Activated B cell treated with CpG ODN at 0.5 μM for 24 hours (primary cell): ENCODE measurements at regions not wholly inside any gene's neighbourhood (a gene's known extent, or its start where the extent isn't known, plus 50 kb on each side); places are given as distances from the start of the nearest gene placed in this dataset.

ENCODE experiments used
- ATAC-seq: fragments of 200-7000 bp; cut with Tn5 transposase; one replicate; pipeline ENCODE4 v1.10.0; 2021; ENCODE audit warnings: low read depth, mild to moderate bottlenecking, moderate library complexity
- CTCF ChIA-PET: fragments of 350-600 bp; sonication (Branson Sonifier 250); formaldehyde crosslinking; loops from one replicate; lab custom pipeline; 2021; ENCODE audit warnings: antibody characterized with exemption; lab: Charles Lee
- POLR2A ChIA-PET: fragments of 350-600 bp; sonication (Branson Sonifier 250); formaldehyde crosslinking; loops from one replicate; lab custom pipeline; 2021; ENCODE audit warnings: antibody characterized with exemption; lab: Charles Lee
- DNase-seq: peaks from one replicate; pipeline ENCODE4 v3.0.0; 2022
- H3K27ac Mint-ChIP-seq: one replicate; pipeline ENCODE4 v1.8.0; 2020; ENCODE audit warnings: mixed read lengths
- H3K27me3 Mint-ChIP-seq: one replicate; pipeline ENCODE4 v1.8.0; 2021; ENCODE audit warnings: mixed read lengths
- H3K36me3 Mint-ChIP-seq: one replicate; pipeline ENCODE4 v1.8.0; 2021; ENCODE audit warnings: low read depth, mixed read lengths
- H3K4me1 Mint-ChIP-seq: one replicate; pipeline ENCODE4 v1.8.0; 2021; ENCODE audit warnings: mixed read lengths
- H3K4me3 Mint-ChIP-seq: one replicate; pipeline ENCODE4 v1.8.0; 2020; ENCODE audit warnings: mild to moderate bottlenecking, mixed read lengths
- H3K9me3 Mint-ChIP-seq: one replicate; pipeline ENCODE4 v1.8.0; 2020; ENCODE audit warnings: mixed read lengths
- intact Hi-C: fragments of 100-400 bp; cut with micrococcal nuclease; formaldehyde crosslinking; loops from one replicate; pipeline ENCODE4 v1.15.1; 2024
- TF ChIP-seq, protein P1 (sequence below): fragments of 200-600 bp; IDR thresholded peaks from one replicate; pipeline ENCODE4 v1.8.0; 2022; ENCODE audit warnings: antibody characterized with exemption, mild to moderate bottlenecking

- TF ChIP-seq, protein P1, sequence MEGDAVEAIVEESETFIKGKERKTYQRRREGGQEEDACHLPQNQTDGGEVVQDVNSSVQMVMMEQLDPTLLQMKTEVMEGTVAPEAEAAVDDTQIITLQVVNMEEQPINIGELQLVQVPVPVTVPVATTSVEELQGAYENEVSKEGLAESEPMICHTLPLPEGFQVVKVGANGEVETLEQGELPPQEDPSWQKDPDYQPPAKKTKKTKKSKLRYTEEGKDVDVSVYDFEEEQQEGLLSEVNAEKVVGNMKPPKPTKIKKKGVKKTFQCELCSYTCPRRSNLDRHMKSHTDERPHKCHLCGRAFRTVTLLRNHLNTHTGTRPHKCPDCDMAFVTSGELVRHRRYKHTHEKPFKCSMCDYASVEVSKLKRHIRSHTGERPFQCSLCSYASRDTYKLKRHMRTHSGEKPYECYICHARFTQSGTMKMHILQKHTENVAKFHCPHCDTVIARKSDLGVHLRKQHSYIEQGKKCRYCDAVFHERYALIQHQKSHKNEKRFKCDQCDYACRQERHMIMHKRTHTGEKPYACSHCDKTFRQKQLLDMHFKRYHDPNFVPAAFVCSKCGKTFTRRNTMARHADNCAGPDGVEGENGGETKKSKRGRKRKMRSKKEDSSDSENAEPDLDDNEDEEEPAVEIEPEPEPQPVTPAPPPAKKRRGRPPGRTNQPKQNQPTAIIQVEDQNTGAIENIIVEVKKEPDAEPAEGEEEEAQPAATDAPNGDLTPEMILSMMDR, result no peak
- no peak overlapping the region for H3K27ac Mint-ChIP-seq
- intact Hi-C loops, result no loop called here
- H3K36me3 Mint-ChIP-seq, result no peaks in the 10 kb centered on the region
- ChIA-PET POLR2A (no interaction called here), CTCF (no interaction called here)
- no peak overlapping the region for H3K4me3 Mint-ChIP-seq
- DNase-seq, result no peak
- H3K9me3 Mint-ChIP-seq, result no peaks in the 10 kb centered on the region
- ATAC-seq, result no peak
- no peaks in the 10 kb centered on the region for H3K27me3 Mint-ChIP-seq
- H3K4me1 Mint-ChIP-seq, result no peaks in the 10 kb centered on the region
Observed at GRCh38 chr5:63650581-63650980, 311.7 kb downstream of the HTR1A start.

DNA sequence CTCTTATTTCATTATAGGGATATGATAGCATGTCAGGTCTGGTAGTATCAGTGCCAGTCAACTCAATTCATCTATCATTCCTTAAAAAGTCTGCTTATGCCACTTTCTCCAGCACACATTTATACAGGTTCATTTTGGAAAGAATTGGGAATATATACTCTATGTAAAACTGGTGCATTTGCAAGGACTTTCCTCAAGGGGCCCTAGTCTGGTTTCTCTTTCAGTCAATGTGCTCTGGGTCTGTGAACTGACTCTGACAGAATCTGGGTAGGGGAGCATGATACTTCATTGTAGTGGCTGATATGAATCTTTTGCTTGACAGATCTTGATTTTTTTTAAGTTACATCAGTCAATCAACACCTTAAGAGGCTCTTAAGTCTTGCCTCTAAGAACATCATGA is 313.9 kb downstream of the HTR1A start:
- Mint-ChIP-seq H3K4me3 (no peak overlapping the region), H3K4me1 (no peaks in the 10 kb centered on the region), H3K36me3 (no peaks in the 10 kb centered on the region), H3K27me3 (no peaks in the 10 kb centered on the region), H3K9me3 (no peaks in the 10 kb centered on the region), H3K27ac (no peak overlapping the region)
- ATAC-seq, result no peak
- intact Hi-C loops, result no loop called here
- ChIA-PET POLR2A (no interaction called here), CTCF (no interaction called here)
- no peak for DNase-seq
- TF ChIP-seq, protein P1, result no peak

DNA sequence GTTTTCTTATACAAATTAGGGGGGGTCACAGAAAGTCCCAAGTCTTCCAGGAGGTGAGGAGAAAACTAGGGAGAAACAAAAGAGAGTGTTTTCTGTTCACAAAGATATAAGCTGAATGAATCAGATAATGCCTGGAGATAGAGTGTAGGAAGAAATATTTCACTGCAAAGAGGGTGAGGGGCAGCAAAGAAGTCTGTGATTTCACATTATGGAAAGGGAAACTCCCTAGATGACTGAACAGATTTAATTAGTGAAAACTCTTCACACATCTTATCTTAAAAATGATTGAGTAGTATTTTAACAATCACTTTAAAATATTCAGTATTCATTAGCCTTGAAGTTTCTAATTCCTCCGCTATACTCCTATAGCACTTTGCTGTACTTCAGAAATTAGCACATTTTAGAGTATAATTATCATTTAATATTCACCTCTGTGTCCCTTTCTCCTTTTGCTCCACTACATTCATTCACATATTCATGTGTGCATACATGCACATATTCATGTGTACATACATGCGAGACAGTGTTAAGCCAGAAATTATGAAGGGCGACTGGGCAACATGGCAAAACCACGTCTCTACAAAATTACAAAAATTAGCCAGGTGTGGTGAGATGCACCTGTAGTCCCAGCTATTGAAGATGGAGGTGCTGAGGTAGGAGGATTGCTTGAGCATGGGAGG is 332.2 kb downstream of the HTR1A start:
- Mint-ChIP-seq H3K27ac (no peak overlapping the region), H3K4me1 (no peaks in the 10 kb centered on the region), H3K36me3 (no peaks in the 10 kb centered on the region), H3K4me3 (no peak overlapping the region), H3K9me3 (peaks cover 4% of the 10 kb centered on the region), H3K27me3 (no peaks in the 10 kb centered on the region)
- ChIA-PET CTCF (no interaction called here), POLR2A (no interaction called here)
- DNase-seq (no peak), ATAC-seq (no peak)
- intact Hi-C loops, result no loop called here
- TF ChIP-seq, protein P1, result no peak

DNA sequence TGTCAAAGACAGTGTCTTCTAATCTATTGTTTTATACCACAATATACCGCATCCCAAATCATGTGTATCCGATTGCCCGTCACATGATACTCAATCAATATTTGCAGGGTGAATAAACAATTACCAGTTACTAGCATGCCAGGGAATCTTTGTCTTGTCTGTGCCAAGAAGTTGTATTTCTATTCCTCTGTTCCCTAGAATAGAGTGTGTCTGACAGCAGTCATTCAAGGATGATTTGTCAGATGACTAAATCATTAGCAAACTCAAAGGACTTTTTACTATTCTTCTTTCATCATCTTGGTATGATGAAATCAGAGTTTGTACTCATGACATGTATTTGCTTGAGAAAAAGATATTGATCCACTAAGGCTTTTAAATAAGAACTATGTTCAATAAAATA is 348.8 kb downstream of the HTR1A start:
- ATAC-seq (no peak), DNase-seq (no peak)
- ChIA-PET POLR2A (no interaction called here), CTCF (no interaction called here)
- intact Hi-C loops, result no loop called here
- Mint-ChIP-seq H3K36me3 (no peaks in the 10 kb centered on the region), H3K9me3 (peaks cover 2% of the 10 kb centered on the region), H3K27ac (no peak overlapping the region), H3K27me3 (no peaks in the 10 kb centered on the region), H3K4me1 (no peaks in the 10 kb centered on the region), H3K4me3 (no peak overlapping the region)
- TF ChIP-seq, protein P1, result no peak

DNA sequence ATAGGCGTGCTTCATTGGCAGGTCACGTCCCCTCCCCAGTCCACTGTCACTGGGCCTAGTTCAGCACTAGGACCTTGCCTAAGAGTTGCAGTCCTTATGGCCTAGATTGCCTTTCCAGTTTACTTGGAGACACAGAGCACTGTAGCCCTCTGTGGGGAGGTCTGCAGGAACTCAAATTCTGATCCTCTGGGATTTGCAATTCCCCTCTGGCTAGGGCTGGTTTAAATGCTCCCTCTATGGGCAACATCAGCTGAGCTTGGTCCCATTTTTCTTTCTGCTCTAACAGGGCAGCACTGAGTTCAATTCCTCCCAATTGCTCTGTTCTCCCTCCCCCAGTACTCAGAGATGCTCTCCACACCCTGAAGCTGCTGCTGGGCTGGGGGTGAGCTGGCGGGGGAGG is 358.2 kb downstream of the HTR1A start:
- ChIA-PET POLR2A (no interaction called here), CTCF (no interaction called here)
- intact Hi-C loops, result no loop called here
- ATAC-seq (no peak), DNase-seq (no peak)
- no peaks in the 10 kb centered on the region for H3K27me3 Mint-ChIP-seq
- TF ChIP-seq, protein P1, result no peak
- no peaks in the 10 kb centered on the region for H3K36me3 Mint-ChIP-seq
- no peak overlapping the region for H3K4me3 Mint-ChIP-seq
- H3K27ac Mint-ChIP-seq, result no peak overlapping the region
- H3K4me1 Mint-ChIP-seq, result no peaks in the 10 kb centered on the region
- H3K9me3 Mint-ChIP-seq, result peaks cover 4% of the 10 kb centered on the region
